ENCODE measurements at regions not wholly inside any gene's neighbourhood (a gene's known extent, or its start where the extent isn't known, plus 50 kb on each side); places are given as distances from the start of the nearest gene placed in this dataset.

DNA sequence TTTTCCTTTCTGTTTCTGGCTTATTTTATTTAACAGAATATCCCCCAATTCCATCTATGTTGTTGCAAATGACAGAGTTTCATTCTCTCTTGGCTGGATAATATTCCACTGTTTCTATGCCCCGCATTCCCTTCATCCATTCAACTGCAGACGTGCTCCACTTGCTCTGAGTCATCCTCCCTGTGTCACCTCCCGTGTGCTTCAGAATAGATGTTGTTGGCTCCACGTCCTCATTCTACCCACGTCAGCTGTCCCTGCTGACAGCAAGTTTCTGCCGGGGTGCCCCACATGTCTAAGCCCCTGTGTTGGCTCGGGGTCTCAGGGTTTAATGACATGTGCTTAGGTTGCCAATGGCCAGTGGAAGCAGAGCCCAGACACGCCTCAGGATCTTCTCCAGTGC, 1041.0 kb downstream of the UQCRFS1 start:
- no peak overlapping the region for H3K4me3 ChIP-seq (ENCODE audit: low read length in 3 of 3)
- no peaks in the 10 kb centered on the region for H3K36me3 ChIP-seq (ENCODE audit: control insufficient read depth in 3 of 3, insufficient read depth in 3 of 3, low read length in 3 of 3)
- no peak overlapping the region for H3K9ac ChIP-seq (ENCODE audit: low read depth in 1 of 3, low read length in 3 of 3)
- H3K4me1 ChIP-seq (ENCODE audit: control insufficient read depth in 3 of 3, insufficient read depth in 3 of 3, low read length in 3 of 3) = no peaks in the 10 kb centered on the region
- H3K27ac ChIP-seq (ENCODE audit: low read depth, low read length) = no peak overlapping the region
- no peaks in the 10 kb centered on the region for H3K27me3 ChIP-seq (ENCODE audit: control insufficient read depth in 3 of 3, insufficient read depth in 3 of 3, low read length in 3 of 3)
- no peaks in the 10 kb centered on the region for H3K9me3 ChIP-seq (ENCODE audit: control insufficient read depth in 3 of 3, low read length in 3 of 3)

- H3K4me3 ChIP-seq (ENCODE audit: low read length in 3 of 3) = no peak overlapping the region
- H3K36me3 ChIP-seq (ENCODE audit: control insufficient read depth in 3 of 3, insufficient read depth in 3 of 3, low read length in 3 of 3) = no peaks in the 10 kb centered on the region
- H3K27ac ChIP-seq (ENCODE audit: low read depth, low read length) = no peak overlapping the region
- H3K9ac ChIP-seq (ENCODE audit: low read depth in 1 of 3, low read length in 3 of 3) = no peak overlapping the region
- peaks cover 0 to 2% (median 0%) of the 10 kb centered on the region in 3 donors for H3K27me3 ChIP-seq (ENCODE audit: control insufficient read depth in 3 of 3, insufficient read depth in 3 of 3, low read length in 3 of 3)
- H3K4me1 ChIP-seq (ENCODE audit: control insufficient read depth in 3 of 3, insufficient read depth in 3 of 3, low read length in 3 of 3) = no peaks in the 10 kb centered on the region
- no peaks in the 10 kb centered on the region for H3K9me3 ChIP-seq (ENCODE audit: control insufficient read depth in 3 of 3, low read length in 3 of 3)
These were observed 1042.9 kb downstream of the UQCRFS1 start for GRCh38 chr19:28170066-28170465.

GRCh38 chr19:28169168-28169887, 1043.6 kb downstream of the UQCRFS1 start:
- Histone ChIP-seq H3K27ac (ENCODE audit: low read depth, low read length) (no peak overlapping the region), H3K27me3 (ENCODE audit: control insufficient read depth in 3 of 3, insufficient read depth in 3 of 3, low read length in 3 of 3) (peaks cover 0 to 2% (median 0%) of the 10 kb centered on the region in 3 donors), H3K9me3 (ENCODE audit: control insufficient read depth in 3 of 3, low read length in 3 of 3) (no peaks in the 10 kb centered on the region), H3K4me3 (ENCODE audit: low read length in 3 of 3) (no peak overlapping the region), H3K9ac (ENCODE audit: low read depth in 1 of 3, low read length in 3 of 3) (no peak overlapping the region), H3K36me3 (ENCODE audit: control insufficient read depth in 3 of 3, insufficient read depth in 3 of 3, low read length in 3 of 3) (no peaks in the 10 kb centered on the region), H3K4me1 (ENCODE audit: control insufficient read depth in 3 of 3, insufficient read depth in 3 of 3, low read length in 3 of 3) (no peaks in the 10 kb centered on the region)

DNA sequence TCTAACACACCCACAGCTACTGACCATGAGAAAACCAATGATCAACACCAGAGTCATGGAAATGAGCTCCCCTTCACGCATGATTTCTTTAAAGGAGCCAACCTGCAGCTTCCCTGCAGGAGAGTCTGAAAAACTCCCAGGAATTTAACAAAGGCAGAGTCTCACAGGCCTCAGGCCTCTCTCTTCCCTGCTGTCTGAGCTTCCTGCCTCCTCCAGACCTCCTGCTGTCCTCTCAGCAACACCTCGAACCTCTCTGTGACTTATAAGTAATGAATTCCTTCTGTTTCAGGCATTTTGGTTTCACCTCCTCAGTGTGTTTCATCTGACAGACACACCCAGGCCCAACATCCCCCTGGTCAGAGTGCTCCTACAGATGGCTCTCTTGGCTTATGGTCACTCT, 1044.4 kb downstream of the UQCRFS1 start:
- no peaks in the 10 kb centered on the region for H3K36me3 ChIP-seq (ENCODE audit: control insufficient read depth in 3 of 3, insufficient read depth in 3 of 3, low read length in 3 of 3)
- no peaks in the 10 kb centered on the region for H3K9me3 ChIP-seq (ENCODE audit: control insufficient read depth in 3 of 3, low read length in 3 of 3)
- no peaks in the 10 kb centered on the region for H3K4me1 ChIP-seq (ENCODE audit: control insufficient read depth in 3 of 3, insufficient read depth in 3 of 3, low read length in 3 of 3)
- H3K4me3 ChIP-seq (ENCODE audit: low read length in 3 of 3) = no peak overlapping the region
- H3K27ac ChIP-seq (ENCODE audit: low read depth, low read length) = no peak overlapping the region
- no peak overlapping the region for H3K9ac ChIP-seq (ENCODE audit: low read depth in 1 of 3, low read length in 3 of 3)
- peaks cover 0 to 2% (median 0%) of the 10 kb centered on the region in 3 donors for H3K27me3 ChIP-seq (ENCODE audit: control insufficient read depth in 3 of 3, insufficient read depth in 3 of 3, low read length in 3 of 3)

DNA sequence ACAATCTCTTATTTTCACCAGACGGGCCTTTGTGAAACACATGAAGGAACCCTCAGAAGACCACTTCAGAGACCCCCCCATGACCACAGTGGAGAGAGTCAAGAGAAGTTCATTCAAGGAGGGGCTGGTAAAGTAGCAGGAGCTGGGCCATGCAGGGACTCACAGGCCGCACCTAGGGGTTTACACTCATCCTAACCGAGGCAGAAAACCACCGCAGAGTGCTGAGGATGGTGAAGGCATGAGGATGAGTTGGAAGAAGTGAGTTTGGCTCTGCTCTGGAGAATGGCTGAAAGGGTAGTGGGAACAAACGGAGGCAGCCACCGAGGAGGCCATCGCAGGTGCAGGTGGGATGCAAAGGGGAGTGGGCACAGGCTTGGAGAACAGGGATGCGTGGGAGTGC, 1046.9 kb downstream of the UQCRFS1 start:
- H3K27me3 ChIP-seq (ENCODE audit: control insufficient read depth in 3 of 3, insufficient read depth in 3 of 3, low read length in 3 of 3) = peaks cover 0 to 2% (median 0%) of the 10 kb centered on the region in 3 donors
- H3K36me3 ChIP-seq (ENCODE audit: control insufficient read depth in 3 of 3, insufficient read depth in 3 of 3, low read length in 3 of 3) = no peaks in the 10 kb centered on the region
- no peaks in the 10 kb centered on the region for H3K4me1 ChIP-seq (ENCODE audit: control insufficient read depth in 3 of 3, insufficient read depth in 3 of 3, low read length in 3 of 3)
- H3K27ac ChIP-seq (ENCODE audit: low read depth, low read length) = no peak overlapping the region
- no peaks in the 10 kb centered on the region for H3K9me3 ChIP-seq (ENCODE audit: control insufficient read depth in 3 of 3, low read length in 3 of 3)
- H3K9ac ChIP-seq (ENCODE audit: low read depth in 1 of 3, low read length in 3 of 3) = no peak overlapping the region
- no peak overlapping the region for H3K4me3 ChIP-seq (ENCODE audit: low read length in 3 of 3)

DNA sequence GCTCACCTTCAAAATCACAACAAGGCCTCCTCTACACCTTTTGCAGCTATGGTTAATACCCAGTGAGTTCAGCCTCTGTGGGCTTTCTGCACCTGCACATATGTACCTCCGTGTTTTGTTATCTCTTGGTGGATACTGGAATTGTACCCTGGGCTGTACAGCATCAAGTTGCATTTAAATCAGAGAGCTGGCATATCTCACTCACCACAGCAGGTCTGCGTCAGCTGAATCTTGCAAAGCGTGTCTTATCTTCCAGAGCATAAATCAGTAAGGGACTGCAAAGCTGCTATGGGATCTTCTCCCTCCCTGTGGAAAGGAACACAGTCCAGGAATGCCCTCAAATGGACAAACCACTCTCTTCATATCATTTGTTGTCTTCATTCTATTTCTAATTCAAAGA, 1048.7 kb downstream of the UQCRFS1 start:
- peaks cover 0 to 2% (median 0%) of the 10 kb centered on the region in 3 donors for H3K27me3 ChIP-seq (ENCODE audit: control insufficient read depth in 3 of 3, insufficient read depth in 3 of 3, low read length in 3 of 3)
- H3K9me3 ChIP-seq (ENCODE audit: control insufficient read depth in 3 of 3, low read length in 3 of 3) = peaks cover 0 to 5% (median 1%) of the 10 kb centered on the region in 3 donors
- no peak overlapping the region for H3K9ac ChIP-seq (ENCODE audit: low read depth in 1 of 3, low read length in 3 of 3)

DNA sequence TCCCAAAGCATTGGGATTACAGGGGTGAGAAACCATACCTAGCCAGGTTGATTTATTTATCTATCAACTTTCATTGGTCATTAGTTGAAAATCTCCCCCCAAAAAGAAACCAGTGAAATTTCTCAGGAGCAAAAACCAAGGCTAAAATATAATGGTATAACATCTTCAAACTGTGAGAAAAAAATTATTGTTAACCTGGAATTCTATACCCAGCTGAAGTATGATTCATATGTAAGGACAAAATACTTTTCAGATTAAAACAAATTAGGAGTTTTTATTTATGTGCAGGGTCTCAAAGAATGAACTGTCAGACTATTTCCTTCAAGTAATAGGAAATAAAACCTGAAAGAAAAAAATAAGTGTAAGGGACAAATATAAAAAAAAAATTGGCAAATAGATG, 1053.9 kb downstream of the UQCRFS1 start:
- Histone ChIP-seq H3K4me1 (ENCODE audit: control insufficient read depth in 3 of 3, insufficient read depth in 3 of 3, low read length in 3 of 3) (no peaks in the 10 kb centered on the region), H3K9me3 (ENCODE audit: control insufficient read depth in 3 of 3, low read length in 3 of 3) (peaks cover 0 to 5% (median 3%) of the 10 kb centered on the region in 3 donors), H3K9ac (ENCODE audit: low read depth in 1 of 3, low read length in 3 of 3) (no peak overlapping the region), H3K36me3 (ENCODE audit: control insufficient read depth in 3 of 3, insufficient read depth in 3 of 3, low read length in 3 of 3) (no peaks in the 10 kb centered on the region), H3K27ac (ENCODE audit: low read depth, low read length) (no peak overlapping the region), H3K27me3 (ENCODE audit: control insufficient read depth in 3 of 3, insufficient read depth in 3 of 3, low read length in 3 of 3) (no peaks in the 10 kb centered on the region), H3K4me3 (ENCODE audit: low read length in 3 of 3) (no peak overlapping the region)

More for the DNA sequence above, 1048.7 kb downstream of the UQCRFS1 start:
- Histone ChIP-seq H3K27ac (ENCODE audit: low read depth, low read length) (no peak overlapping the region), H3K4me1 (ENCODE audit: control insufficient read depth in 3 of 3, insufficient read depth in 3 of 3, low read length in 3 of 3) (no peaks in the 10 kb centered on the region), H3K4me3 (ENCODE audit: low read length in 3 of 3) (no peak overlapping the region), H3K36me3 (ENCODE audit: control insufficient read depth in 3 of 3, insufficient read depth in 3 of 3, low read length in 3 of 3) (no peaks in the 10 kb centered on the region)

DNA sequence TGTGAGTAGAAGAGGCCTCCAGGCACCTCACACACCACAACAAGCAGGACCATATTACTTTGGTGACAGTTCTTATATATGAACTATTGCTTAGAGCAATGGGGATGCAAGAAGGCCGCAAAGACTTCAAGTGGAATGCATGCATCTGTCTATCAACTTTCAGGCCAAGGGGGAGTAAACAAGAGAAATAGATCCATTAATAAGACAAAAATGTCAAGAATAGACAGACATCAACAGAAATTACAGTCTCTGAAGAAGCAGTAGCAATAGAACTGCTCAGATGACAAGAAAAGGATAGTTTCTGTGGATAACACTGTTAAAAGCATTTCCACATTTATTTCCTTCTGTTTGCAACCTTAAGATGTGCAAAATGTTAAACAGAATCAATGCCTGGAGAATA, 1057.7 kb downstream of the UQCRFS1 start:
- no peak overlapping the region for H3K4me3 ChIP-seq (ENCODE audit: low read length in 3 of 3)

GRCh38 chr19:28154077-28154476, 1058.9 kb downstream of the UQCRFS1 start:
- Histone ChIP-seq H3K9ac (ENCODE audit: low read depth in 1 of 3, low read length in 3 of 3) (no peak overlapping the region), H3K36me3 (ENCODE audit: control insufficient read depth in 3 of 3, insufficient read depth in 3 of 3, low read length in 3 of 3) (no peaks in the 10 kb centered on the region), H3K9me3 (ENCODE audit: control insufficient read depth in 3 of 3, low read length in 3 of 3) (peaks cover 0 to under 1% (median 0%) of the 10 kb centered on the region in 3 donors), H3K4me3 (ENCODE audit: low read length in 3 of 3) (no peak overlapping the region), H3K27ac (ENCODE audit: low read depth, low read length) (no peak overlapping the region), H3K27me3 (ENCODE audit: control insufficient read depth in 3 of 3, insufficient read depth in 3 of 3, low read length in 3 of 3) (no peaks in the 10 kb centered on the region), H3K4me1 (ENCODE audit: control insufficient read depth in 3 of 3, insufficient read depth in 3 of 3, low read length in 3 of 3) (no peaks in the 10 kb centered on the region)

More for the DNA sequence above, 1057.7 kb downstream of the UQCRFS1 start:
- Histone ChIP-seq H3K4me1 (ENCODE audit: control insufficient read depth in 3 of 3, insufficient read depth in 3 of 3, low read length in 3 of 3) (no peaks in the 10 kb centered on the region), H3K36me3 (ENCODE audit: control insufficient read depth in 3 of 3, insufficient read depth in 3 of 3, low read length in 3 of 3) (no peaks in the 10 kb centered on the region), H3K27me3 (ENCODE audit: control insufficient read depth in 3 of 3, insufficient read depth in 3 of 3, low read length in 3 of 3) (no peaks in the 10 kb centered on the region), H3K9ac (ENCODE audit: low read depth in 1 of 3, low read length in 3 of 3) (no peak overlapping the region), H3K9me3 (ENCODE audit: control insufficient read depth in 3 of 3, low read length in 3 of 3) (peaks cover 0 to 3% (median 0%) of the 10 kb centered on the region in 3 donors), H3K27ac (ENCODE audit: low read depth, low read length) (no peak overlapping the region)

GRCh38 chr19:28153123-28153522, 1059.8 kb downstream of the UQCRFS1 start:
- no peaks in the 10 kb centered on the region for H3K9me3 ChIP-seq (ENCODE audit: control insufficient read depth in 3 of 3, low read length in 3 of 3)
- H3K9ac ChIP-seq (ENCODE audit: low read depth in 1 of 3, low read length in 3 of 3) = no peak overlapping the region
- H3K4me3 ChIP-seq (ENCODE audit: low read length in 3 of 3) = no peak overlapping the region
- H3K27me3 ChIP-seq (ENCODE audit: control insufficient read depth in 3 of 3, insufficient read depth in 3 of 3, low read length in 3 of 3) = no peaks in the 10 kb centered on the region
- no peak overlapping the region for H3K27ac ChIP-seq (ENCODE audit: low read depth, low read length)
- H3K4me1 ChIP-seq (ENCODE audit: control insufficient read depth in 3 of 3, insufficient read depth in 3 of 3, low read length in 3 of 3) = no peaks in the 10 kb centered on the region
- no peaks in the 10 kb centered on the region for H3K36me3 ChIP-seq (ENCODE audit: control insufficient read depth in 3 of 3, insufficient read depth in 3 of 3, low read length in 3 of 3)
